Hepatocyte (in vitro differentiated cells): ENCODE measurements at regions not wholly inside any gene's neighbourhood (a gene's known extent, or its start where the extent isn't known, plus 50 kb on each side); places are given as distances from the start of the nearest gene placed in this dataset.
"Not testable (repeated sequence)": the region's sequence is repeated elsewhere in the genome, so short reads cannot be mapped to it uniquely, and the experiment has no call there.

Experiments
- DNase-seq: peaks from one replicate; pipeline ENCODE4 v3.0.0-alpha.2; 2016; ENCODE audit warnings: low spot score
- H2AFZ ChIP-seq: fragments of 200-600 bp; sonication (generic); 2 replicates; pipeline ENCODE4 v1.6.0; 2016; ENCODE audit warnings: antibody characterized with exemption, mild to moderate bottlenecking
- H3K27ac ChIP-seq: fragments of 200-600 bp; sonication (generic); 2 replicates; pipeline ENCODE4 v1.5.1; 2016; ENCODE audit warnings: mild to moderate bottlenecking
- H3K27me3 ChIP-seq: fragments of 200-600 bp; sonication (generic); 2 replicates; pipeline ENCODE4 v1.6.1; 2016
- H3K36me3 ChIP-seq: fragments of 200-600 bp; sonication (generic); replicated peaks from 2 replicates; pipeline ENCODE4 v1.5.1; 2016; ENCODE audit warnings: low read depth; ENCODE audit not compliant: insufficient read depth
- H3K4me1 ChIP-seq: fragments of 200-600 bp; sonication (generic); 2 replicates; pipeline ENCODE4 v1.5.1; 2016; ENCODE audit warnings: mild to moderate bottlenecking, moderate library complexity; ENCODE audit not compliant: insufficient read depth
- H3K4me2 ChIP-seq: fragments of 200-600 bp; sonication (generic); 2 replicates; pipeline ENCODE4 v1.6.0; 2016
- H3K4me3 ChIP-seq: fragments of 200-600 bp; sonication (generic); 2 replicates; pipeline ENCODE4 v1.5.1; 2016; ENCODE audit warnings: mild to moderate bottlenecking
- H3K79me2 ChIP-seq: fragments of 200-600 bp; sonication (generic); 2 replicates; pipeline ENCODE4 v1.6.0; 2017; ENCODE audit warnings: mild to moderate bottlenecking
- H3K9me2 ChIP-seq: fragments of 200-600 bp; sonication (generic); replicated peaks from 2 replicates; pipeline ENCODE4 v1.6.0; 2017; ENCODE audit warnings: mild to moderate bottlenecking; ENCODE audit not compliant: insufficient read depth
- H3K9me3 ChIP-seq: fragments of 200-600 bp; sonication (generic); 2 replicates; pipeline ENCODE4 v1.5.1; 2016; ENCODE audit warnings: low read depth, mild to moderate bottlenecking
- H4K20me1 ChIP-seq: fragments of 200-600 bp; sonication (generic); 2 replicates; pipeline ENCODE4 v1.6.0; 2016; ENCODE audit warnings: mild to moderate bottlenecking; ENCODE audit not compliant: insufficient read depth, poor library complexity, severe bottlenecking
- EZH2 ChIP-seq: fragments of 200-600 bp; sonication (generic); IDR thresholded peaks from 2 replicates; pipeline ENCODE4 v1.6.1; 2016; ENCODE audit warnings: antibody characterized with exemption, mild to moderate bottlenecking, borderline replicate concordance
- EZH2phosphoT487 ChIP-seq: fragments of 200-600 bp; sonication (generic); IDR thresholded peaks from one replicate; pipeline ENCODE4 v1.6.1; 2018; ENCODE audit warnings: antibody characterized with exemption, mild to moderate bottlenecking, low read depth, moderate library complexity; ENCODE audit not compliant: unreplicated experiment, severe bottlenecking
- WGBS: methylation state at CpG from one replicate; pipeline ENCODE4 v1.1.6; 2016; ENCODE audit warnings: low lambda C conversion rate; ENCODE audit errors: missing lambda C conversion rate; 5-methylcytosine and 5-hydroxymethylcytosine counted together
- TF ChIP-seq, protein P1 (sequence below): fragments of 200-600 bp; sonication (generic); IDR thresholded peaks from 2 replicates; pipeline ENCODE4 v1.5.1; 2016; ENCODE audit warnings: antibody characterized with exemption, mild to moderate bottlenecking; ENCODE audit not compliant: poor library complexity

DNA sequence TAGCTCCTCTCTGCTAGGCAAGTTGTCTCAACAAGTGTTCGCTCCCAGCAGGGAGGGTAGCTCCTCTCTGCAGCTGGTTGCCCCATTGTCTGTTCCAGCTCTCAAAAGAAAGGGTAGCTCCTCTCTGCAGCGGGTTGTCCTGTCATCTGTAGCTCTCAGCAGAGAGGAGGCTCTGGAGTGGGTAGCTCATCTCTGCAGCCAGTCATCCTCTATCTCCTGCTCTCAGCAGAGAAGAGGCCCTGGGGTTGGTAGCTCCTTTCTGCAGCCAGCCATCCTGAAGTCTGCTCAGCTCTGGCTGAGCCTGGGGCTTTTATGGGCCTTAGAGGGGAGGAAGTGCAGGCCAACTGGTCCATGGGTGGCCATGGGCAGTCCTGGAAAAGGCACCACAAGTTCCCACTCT is 342.7 kb downstream of the PTTG2 start:
- Histone ChIP-seq H2AFZ (no peak overlapping the region), H3K27ac (no peak overlapping the region), H3K9me2 (no peaks in the 10 kb centered on the region), H3K36me3 (no peaks in the 10 kb centered on the region), H4K20me1 (no peaks in the 10 kb centered on the region), H3K27me3 (no peaks in the 10 kb centered on the region), H3K9me3 (peaks cover 14% of the 10 kb centered on the region), H3K79me2 (no peaks in the 10 kb centered on the region), H3K4me3 (no peak overlapping the region), H3K4me1 (no peaks in the 10 kb centered on the region), H3K4me2 (no peak overlapping the region)
- 95% methylated on average over 2 of the region's 2 CpGs for WGBS
- TF ChIP-seq EZH2 (no peak), EZH2phosphoT487 (no peak)
- TF ChIP-seq, protein P1, sequence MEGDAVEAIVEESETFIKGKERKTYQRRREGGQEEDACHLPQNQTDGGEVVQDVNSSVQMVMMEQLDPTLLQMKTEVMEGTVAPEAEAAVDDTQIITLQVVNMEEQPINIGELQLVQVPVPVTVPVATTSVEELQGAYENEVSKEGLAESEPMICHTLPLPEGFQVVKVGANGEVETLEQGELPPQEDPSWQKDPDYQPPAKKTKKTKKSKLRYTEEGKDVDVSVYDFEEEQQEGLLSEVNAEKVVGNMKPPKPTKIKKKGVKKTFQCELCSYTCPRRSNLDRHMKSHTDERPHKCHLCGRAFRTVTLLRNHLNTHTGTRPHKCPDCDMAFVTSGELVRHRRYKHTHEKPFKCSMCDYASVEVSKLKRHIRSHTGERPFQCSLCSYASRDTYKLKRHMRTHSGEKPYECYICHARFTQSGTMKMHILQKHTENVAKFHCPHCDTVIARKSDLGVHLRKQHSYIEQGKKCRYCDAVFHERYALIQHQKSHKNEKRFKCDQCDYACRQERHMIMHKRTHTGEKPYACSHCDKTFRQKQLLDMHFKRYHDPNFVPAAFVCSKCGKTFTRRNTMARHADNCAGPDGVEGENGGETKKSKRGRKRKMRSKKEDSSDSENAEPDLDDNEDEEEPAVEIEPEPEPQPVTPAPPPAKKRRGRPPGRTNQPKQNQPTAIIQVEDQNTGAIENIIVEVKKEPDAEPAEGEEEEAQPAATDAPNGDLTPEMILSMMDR = no peak
- DNase-seq = no peak

DNA sequence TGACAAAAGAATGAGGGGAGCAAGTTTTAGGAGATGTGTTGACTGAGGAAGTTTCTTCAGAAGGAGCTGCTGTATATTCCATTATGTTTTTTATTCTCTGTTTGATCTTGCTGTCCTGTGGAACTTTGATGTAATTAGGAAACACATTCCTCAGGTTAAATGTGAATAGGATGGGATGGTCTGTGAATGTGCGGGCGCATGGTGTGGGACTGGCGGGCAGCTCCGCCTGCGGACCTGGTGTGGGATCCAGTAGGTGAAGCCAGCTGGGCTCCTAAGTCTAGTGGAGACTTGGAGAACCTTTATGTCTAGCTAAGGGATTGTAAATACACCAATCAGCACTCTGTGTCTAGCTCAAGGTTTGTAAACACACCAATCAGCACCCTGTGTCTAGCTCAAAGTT is 344.3 kb downstream of the PTTG2 start:
- not testable (repeated sequence) for H3K36me3 ChIP-seq, H3K9me2 ChIP-seq, H2AFZ ChIP-seq, H3K9me3 ChIP-seq, DNase-seq, H3K27me3 ChIP-seq, H3K79me2 ChIP-seq, H4K20me1 ChIP-seq, H3K4me2 ChIP-seq, H3K4me3 ChIP-seq, H3K27ac ChIP-seq, H3K4me1 ChIP-seq
- WGBS = 98% methylated on average over 5 of the region's 5 CpGs

DNA sequence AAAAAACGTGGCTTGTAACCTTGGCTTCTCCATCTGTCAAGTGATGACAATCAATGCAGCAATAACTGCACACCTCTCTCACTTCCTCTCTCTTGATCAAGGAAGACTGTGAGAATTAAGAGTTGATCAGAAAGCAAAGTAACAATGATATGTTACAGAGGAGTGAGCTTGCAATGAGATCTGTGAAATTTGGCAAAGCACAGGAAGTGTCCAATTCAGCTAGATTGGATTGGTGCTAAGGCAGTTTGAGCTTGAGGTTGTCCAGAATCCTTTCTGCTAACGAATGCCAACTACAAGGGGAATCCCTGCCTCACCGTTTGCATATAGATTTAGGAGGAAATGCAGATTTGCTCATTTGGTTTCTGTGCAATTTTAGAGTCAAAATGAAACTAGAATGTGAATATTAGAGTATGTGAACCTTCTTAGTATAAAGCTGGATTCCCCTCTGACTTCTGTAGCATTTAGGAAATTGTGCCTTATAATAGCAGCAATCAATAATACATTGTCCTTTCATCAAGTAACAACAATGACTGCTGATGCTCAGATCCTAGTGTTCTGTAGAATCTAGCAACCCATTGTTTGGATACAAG is 346.4 kb downstream of the PTTG2 start:
- Histone ChIP-seq H3K9me2 (no peaks in the 10 kb centered on the region), H3K27ac (no peak overlapping the region), H3K27me3 (no peaks in the 10 kb centered on the region), H3K9me3 (no peaks in the 10 kb centered on the region), H2AFZ (no peak overlapping the region), H3K79me2 (no peaks in the 10 kb centered on the region), H3K4me3 (no peak overlapping the region), H3K4me2 (no peak overlapping the region), H3K4me1 (no peaks in the 10 kb centered on the region), H3K36me3 (no peaks in the 10 kb centered on the region), H4K20me1 (no peaks in the 10 kb centered on the region)
- no peak for DNase-seq
- WGBS = 70% methylated on average over 3 of the region's 3 CpGs
- TF ChIP-seq EZH2phosphoT487 = no peak
- TF ChIP-seq, protein P1 = no peak
- TF ChIP-seq EZH2 = no peak

GRCh38 chr4:38308728-38309311 is 348.6 kb downstream of the PTTG2 start:
- H2AFZ ChIP-seq = no peak overlapping the region

More at GRCh38 chr4:38308728-38309311, 348.6 kb downstream of the PTTG2 start:
- H4K20me1 ChIP-seq = no peaks in the 10 kb centered on the region
- 42% methylated on average over 5 of the region's 5 CpGs for WGBS
- no peaks in the 10 kb centered on the region for H3K27me3 ChIP-seq
- no peak for TF ChIP-seq EZH2phosphoT487
- TF ChIP-seq EZH2 = no peak
- TF ChIP-seq, protein P1 = no peak
- H3K4me1 ChIP-seq = no peaks in the 10 kb centered on the region
- no peak for DNase-seq
- no peaks in the 10 kb centered on the region for H3K79me2 ChIP-seq
- no peaks in the 10 kb centered on the region for H3K9me3 ChIP-seq
- no peak overlapping the region for H3K4me2 ChIP-seq
- H3K9me2 ChIP-seq = no peaks in the 10 kb centered on the region
- H3K27ac ChIP-seq = no peak overlapping the region
- H3K4me3 ChIP-seq = no peak overlapping the region
- H3K36me3 ChIP-seq = no peaks in the 10 kb centered on the region
